ENCODE measurements at regions not wholly inside any gene's neighbourhood (a gene's known extent, or its start where the extent isn't known, plus 50 kb on each side); places are given as distances from the start of the nearest gene placed in this dataset.

DNA sequence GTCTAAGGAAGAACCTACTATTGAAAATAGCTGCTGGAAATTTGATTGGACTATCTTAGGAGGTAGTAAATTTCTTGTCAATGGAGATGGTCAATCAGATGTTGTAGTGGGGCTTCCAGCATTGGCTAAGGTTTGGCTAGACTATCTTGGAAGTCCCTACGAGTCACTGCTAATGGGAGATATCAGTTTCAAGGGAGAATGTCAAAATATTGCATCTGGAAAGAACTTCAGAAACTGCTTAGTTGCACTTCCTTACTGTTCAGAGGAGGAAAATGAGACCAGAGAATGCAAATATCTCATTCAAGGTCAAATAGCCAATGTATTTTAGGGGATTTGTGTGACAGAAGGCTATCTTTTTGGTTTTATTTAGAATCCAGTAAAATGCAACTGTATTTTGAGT is 53.5 kb upstream of the CCN2 start:
- TF ChIP-seq ZKSCAN1 (IDR thresholded peaks at IDR 0.05; ENCODE audit: low read length) (no peak), PCBP1 (IDR thresholded peaks at IDR 0.05; ENCODE audit: borderline replicate concordance, low read depth, low read length) (no peak), U2AF1 (optimal IDR thresholded peaks at IDR 0.05; ENCODE audit: low read depth, low read length) (no peak), NR3C1 (CRISPR knock-in tag; IDR thresholded peaks at IDR 0.05) (no peak)
- TF ChIP-seq, protein P1, sequence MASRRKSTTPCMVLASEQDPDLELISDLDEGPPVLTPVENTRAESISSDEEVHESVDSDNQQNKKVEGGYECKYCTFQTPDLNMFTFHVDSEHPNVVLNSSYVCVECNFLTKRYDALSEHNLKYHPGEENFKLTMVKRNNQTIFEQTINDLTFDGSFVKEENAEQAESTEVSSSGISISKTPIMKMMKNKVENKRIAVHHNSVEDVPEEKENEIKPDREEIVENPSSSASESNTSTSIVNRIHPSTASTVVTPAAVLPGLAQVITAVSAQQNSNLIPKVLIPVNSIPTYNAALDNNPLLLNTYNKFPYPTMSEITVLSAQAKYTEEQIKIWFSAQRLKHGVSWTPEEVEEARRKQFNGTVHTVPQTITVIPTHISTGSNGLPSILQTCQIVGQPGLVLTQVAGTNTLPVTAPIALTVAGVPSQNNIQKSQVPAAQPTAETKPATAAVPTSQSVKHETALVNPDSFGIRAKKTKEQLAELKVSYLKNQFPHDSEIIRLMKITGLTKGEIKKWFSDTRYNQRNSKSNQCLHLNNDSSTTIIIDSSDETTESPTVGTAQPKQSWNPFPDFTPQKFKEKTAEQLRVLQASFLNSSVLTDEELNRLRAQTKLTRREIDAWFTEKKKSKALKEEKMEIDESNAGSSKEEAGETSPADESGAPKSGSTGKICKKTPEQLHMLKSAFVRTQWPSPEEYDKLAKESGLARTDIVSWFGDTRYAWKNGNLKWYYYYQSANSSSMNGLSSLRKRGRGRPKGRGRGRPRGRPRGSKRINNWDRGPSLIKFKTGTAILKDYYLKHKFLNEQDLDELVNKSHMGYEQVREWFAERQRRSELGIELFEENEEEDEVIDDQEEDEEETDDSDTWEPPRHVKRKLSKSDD (CRISPR knock-in tag; IDR thresholded peaks at IDR 0.05; ENCODE audit: low read depth): no peak
- TF ChIP-seq, protein P2, sequence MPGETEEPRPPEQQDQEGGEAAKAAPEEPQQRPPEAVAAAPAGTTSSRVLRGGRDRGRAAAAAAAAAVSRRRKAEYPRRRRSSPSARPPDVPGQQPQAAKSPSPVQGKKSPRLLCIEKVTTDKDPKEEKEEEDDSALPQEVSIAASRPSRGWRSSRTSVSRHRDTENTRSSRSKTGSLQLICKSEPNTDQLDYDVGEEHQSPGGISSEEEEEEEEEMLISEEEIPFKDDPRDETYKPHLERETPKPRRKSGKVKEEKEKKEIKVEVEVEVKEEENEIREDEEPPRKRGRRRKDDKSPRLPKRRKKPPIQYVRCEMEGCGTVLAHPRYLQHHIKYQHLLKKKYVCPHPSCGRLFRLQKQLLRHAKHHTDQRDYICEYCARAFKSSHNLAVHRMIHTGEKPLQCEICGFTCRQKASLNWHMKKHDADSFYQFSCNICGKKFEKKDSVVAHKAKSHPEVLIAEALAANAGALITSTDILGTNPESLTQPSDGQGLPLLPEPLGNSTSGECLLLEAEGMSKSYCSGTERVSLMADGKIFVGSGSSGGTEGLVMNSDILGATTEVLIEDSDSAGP (CRISPR knock-in tag; IDR thresholded peaks at IDR 0.05; ENCODE audit: borderline replicate concordance): no peak

Measured in HepG2 (cell line).